NCI-H345 treated with DMSO at 0.1 percent for 48 hours (cell line): ENCODE measurements at regions not wholly inside any gene's neighbourhood (a gene's known extent, or its start where the extent isn't known, plus 50 kb on each side); places are given as distances from the start of the nearest gene placed in this dataset.

Experiments used
- DNase-seq: peaks from one replicate; lab custom pipeline; 2025; ENCODE audit not compliant: unreplicated experiment; lab: John Stamatoyannopoulos, UW

- no peak for DNase-seq
Measured at GRCh38 chr13:22461854-22462490, 718.8 kb upstream of the SGCG start.

- no peak for DNase-seq
Measured at GRCh38 chr13:22463089-22463488, 717.7 kb upstream of the SGCG start.

- no peak for DNase-seq
Measured at GRCh38 chr13:22468045-22468444, 712.7 kb upstream of the SGCG start.

GRCh38 chr13:22468824-22469223, 712.0 kb upstream of the SGCG start:
- DNase-seq = no peak

- no peak for DNase-seq
Measured at GRCh38 chr13:22469452-22469851, 711.3 kb upstream of the SGCG start.

- no peak for DNase-seq
Measured at GRCh38 chr13:22470075-22470474, 710.7 kb upstream of the SGCG start.

- DNase-seq = no peak
Measured at GRCh38 chr13:22482496-22483000, 698.2 kb upstream of the SGCG start.

- no peak for DNase-seq
Measured at GRCh38 chr13:22483276-22483675, 697.5 kb upstream of the SGCG start.

- no peak for DNase-seq
Measured at GRCh38 chr13:22486490-22486889, 694.3 kb upstream of the SGCG start.

GRCh38 chr13:22487932-22488331, 692.8 kb upstream of the SGCG start:
- DNase-seq = no peak

GRCh38 chr13:22489771-22490170, 691.0 kb upstream of the SGCG start:
- DNase-seq = no peak

GRCh38 chr13:22495819-22496218, 685.0 kb upstream of the SGCG start:
- DNase-seq = no peak

- no peak for DNase-seq
Measured at GRCh38 chr13:22496803-22497508, 683.8 kb upstream of the SGCG start.

GRCh38 chr13:22497991-22498780, 682.6 kb upstream of the SGCG start:
- no peak for DNase-seq

- DNase-seq = no peak
Measured at GRCh38 chr13:22499919-22500318, 680.9 kb upstream of the SGCG start.

GRCh38 chr13:22505489-22505888, 675.3 kb upstream of the SGCG start:
- DNase-seq = no peak

GRCh38 chr13:22506096-22506691, 674.6 kb upstream of the SGCG start:
- DNase-seq = no peak

- DNase-seq = peak; percentile 48
Measured at GRCh38 chr13:22517544-22517943, 663.2 kb upstream of the SGCG start.

GRCh38 chr13:22536851-22537250, 643.9 kb upstream of the SGCG start:
- no peak for DNase-seq

GRCh38 chr13:22538400-22538799, 642.4 kb upstream of the SGCG start:
- DNase-seq = no peak

GRCh38 chr13:22549126-22549525, 631.7 kb upstream of the SGCG start:
- DNase-seq = no peak
